T-helper 1 cell treated with Interleukin-12 subunit alpha and Interleukin-12 subunit beta and Interleukin-4 antibody, amounts not matched to agents 30 ng/mL and 1 ng/mL, for 36 hours (primary cell): ENCODE measurements at regions not wholly inside any gene's neighbourhood (a gene's known extent, or its start where the extent isn't known, plus 50 kb on each side); places are given as distances from the start of the nearest gene placed in this dataset.

Source experiments
- intact Hi-C: fragments of 100-400 bp; cut with micrococcal nuclease; formaldehyde crosslinking; loops from one replicate; pipeline ENCODE4 v1.15.1; 2024

DNA sequence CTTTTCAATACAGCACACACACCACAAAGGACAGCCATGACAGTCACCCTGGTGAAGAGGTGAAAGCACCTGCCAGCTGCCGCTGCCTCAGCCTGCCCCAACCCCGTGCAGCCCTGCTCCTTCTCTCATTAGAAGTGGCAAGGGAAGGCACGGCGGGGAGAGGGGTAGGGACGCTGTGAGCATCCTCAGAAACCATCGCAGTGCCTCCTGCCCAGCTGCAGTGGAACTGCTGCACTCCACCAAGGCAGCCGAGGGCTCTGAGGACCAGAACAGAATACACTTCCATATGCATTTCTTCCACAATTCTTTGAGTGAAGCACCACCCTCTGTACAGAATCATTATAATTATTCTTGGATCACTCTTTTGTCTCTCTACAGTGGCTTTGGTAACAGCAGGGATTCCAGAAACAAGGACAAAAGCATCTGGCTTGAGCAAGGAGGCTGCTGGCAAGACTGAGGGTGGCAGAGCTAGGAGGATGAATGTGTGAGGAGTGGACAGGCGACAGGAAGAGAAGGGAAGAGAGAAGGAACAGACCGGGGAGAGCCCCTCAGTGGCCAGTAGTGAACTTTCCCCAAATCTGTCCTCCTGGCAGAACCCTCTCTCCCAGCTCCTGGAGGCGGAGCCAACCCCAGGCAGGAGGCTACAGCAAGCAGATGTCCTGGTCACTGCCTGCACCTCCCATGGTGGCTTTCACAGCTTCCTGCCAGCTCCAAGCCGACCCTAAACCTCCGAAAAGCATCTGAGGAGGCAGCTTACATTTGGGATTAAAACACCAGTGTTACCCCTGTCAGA is 73.2 kb downstream of the MTNR1A start:
- intact Hi-C loops = no loop called here

DNA sequence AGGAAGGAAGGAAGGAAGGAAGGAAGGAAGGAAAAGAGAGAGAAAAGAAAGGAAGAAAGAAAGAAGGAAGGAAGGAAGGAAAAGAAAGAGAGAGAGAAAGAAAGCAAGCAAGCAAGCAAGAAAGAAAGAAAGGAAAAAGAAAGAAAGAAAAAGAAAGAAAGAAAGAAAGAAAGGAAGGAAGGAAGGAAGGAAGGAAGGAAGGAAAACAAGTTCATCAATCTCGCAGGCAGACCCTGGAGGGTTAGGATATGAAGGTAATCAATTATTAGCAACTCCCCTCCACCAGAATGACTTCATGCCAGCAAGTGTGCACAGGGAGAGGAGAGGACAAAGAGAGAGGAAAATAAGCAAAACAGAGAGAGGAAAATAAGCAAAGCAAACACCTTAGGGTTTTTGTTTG is 80.2 kb downstream of the MTNR1A start:
- intact Hi-C loops = no loop called here

DNA sequence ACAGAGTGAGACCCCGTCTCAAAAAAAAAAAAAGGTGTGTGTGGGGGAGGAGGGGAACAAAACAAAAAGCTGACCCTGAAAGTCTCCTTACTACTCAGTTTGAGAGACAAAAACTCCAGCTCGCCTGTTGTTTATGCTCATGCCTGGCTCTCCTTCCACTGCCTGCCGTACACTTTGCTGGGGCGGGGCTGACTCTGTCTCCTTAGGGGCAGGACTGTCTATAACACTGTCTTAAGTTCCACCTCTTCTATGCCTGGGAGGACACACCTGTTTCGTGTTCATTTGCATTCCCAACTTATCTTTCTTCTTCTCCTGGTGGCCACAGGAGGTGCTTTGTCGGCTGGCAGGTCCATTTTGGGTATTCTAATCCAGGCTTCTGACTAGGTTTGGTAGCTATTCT is 81.4 kb downstream of the MTNR1A start:
- intact Hi-C loops = no loop called here

DNA sequence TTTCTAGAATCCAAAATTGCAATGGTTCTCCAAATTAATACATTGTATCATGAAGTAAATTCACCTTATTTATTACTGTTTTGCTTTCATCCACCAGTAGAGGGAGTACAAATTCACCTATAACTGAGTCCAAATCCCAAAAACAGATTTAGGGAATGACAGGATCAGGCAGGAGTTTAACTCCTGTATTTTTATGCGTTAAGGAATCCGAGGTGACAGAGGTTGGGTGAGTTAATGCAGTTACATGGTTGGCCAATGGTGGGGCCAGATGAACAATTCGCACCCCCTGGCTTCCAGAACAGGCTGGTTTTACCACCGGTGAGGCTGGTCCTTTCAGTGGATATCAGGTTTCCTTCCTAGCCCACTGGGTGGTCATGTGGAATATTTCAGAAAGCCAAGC is 82.4 kb downstream of the MTNR1A start:
- intact Hi-C loops = no loop called here

- intact Hi-C loops = no loop called here
Measured at GRCh38 chr4:186471441-186471840, 83.9 kb downstream of the MTNR1A start.

DNA sequence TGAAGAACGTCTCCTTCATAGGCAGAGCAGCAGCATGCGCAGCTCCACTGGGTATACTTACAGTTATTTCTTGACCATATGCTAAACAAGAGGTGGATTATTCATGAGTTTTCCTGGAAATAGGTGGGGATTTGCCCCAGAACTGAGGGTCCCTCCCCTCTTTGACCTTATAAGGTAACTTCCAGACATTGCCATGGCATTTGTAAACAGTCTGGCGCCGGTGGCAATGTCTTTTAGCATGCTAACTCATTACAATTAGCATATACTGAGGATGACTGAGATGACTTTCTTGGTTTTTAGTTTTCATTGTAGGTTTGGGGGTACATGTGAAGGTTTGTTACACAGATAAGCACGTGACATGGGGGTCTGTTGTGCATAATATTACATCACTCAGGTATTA is 97.3 kb downstream of the MTNR1A start:
- intact Hi-C loops = loop anchor here (10.0 kb wide), 1 partner anchor 1697 kb away; no protein-coding TSS in a partner anchor

DNA sequence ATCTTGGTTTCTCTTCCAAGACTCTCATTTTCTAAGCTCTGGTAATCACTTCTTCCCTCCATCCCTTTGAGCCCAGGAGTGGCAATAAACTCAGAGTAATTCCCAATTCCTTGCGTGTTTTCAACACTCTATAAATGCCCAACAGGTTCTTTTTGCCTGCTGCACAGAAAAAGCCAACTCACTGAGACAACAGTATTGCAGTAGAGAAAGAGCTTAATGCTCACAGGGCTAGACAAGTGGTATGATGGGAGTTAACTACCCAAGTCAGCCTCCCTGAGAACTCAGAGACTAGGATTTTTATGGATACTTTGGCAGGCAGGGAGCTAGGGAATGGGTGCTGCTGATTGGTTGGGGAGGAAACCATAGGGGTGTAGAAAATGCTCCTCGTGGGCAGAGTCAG is 103.4 kb downstream of the MTNR1A start:
- intact Hi-C loops = loop anchor here (10.0 kb wide), 1 partner anchor 1703 kb away; no protein-coding TSS in a partner anchor

DNA sequence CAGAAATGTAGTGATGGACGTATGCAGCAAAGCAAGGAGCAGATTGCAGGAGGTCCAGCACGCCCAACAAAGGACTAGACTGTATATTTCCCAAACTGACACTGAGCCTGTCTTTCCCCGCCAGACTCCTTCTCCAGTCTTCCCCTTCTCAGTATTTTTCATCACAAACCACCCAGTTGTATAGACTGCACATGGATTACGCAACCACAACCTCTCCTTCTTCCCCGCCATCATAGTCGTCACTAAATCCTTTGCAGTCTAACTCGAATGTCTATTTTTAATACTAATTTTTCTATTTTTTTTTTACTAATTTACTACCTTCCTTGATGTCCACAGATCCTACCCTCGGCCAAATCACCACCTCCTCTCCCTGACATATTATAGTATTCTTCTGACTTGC is 105.4 kb downstream of the MTNR1A start:
- intact Hi-C loops = loop anchor here (10.0 kb wide), 1 partner anchor 1705 kb away; no protein-coding TSS in a partner anchor

GRCh38 chr4:186445040-186445439 is 110.3 kb downstream of the MTNR1A start:
- intact Hi-C loops = no loop called here

DNA sequence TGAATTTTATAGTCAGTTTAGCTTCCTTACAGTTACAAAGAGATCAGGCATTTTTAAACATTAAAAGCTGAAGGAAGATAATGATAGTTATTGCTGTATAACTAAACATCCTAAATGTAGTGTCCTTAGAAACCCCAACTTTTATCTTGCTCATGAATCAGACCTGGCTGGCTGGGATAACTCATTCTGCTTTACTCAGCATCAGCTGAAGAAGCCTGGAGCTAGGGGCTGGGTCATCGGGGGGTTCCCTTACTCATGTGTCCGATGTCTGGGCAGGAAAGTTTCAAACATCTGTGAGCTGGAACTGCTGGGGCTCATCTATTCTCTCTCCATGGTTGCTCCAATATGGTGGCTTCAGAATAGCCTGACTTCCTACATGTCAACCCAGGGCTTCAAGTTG is 113.9 kb downstream of the MTNR1A start:
- intact Hi-C loops = no loop called here

DNA sequence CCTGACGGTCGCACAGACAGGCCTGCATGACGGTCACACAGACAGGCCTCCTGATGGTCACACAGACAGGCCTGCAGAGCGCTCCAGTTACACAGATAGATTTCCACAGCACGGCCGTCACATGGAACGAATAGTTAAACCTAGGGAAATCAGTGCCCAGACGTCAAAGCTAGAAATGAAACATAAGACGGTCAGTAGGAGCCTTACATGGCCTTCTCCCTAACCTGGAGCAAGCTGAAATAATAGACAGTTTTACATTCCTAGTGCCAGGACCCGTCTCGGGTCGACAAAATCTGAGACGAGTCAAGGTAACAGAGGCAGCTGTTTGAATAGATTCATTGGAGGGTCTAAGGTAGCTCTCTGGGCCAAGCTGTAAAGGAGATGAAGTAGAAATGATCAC is 126.9 kb downstream of the MTNR1A start:
- intact Hi-C loops = no loop called here

DNA sequence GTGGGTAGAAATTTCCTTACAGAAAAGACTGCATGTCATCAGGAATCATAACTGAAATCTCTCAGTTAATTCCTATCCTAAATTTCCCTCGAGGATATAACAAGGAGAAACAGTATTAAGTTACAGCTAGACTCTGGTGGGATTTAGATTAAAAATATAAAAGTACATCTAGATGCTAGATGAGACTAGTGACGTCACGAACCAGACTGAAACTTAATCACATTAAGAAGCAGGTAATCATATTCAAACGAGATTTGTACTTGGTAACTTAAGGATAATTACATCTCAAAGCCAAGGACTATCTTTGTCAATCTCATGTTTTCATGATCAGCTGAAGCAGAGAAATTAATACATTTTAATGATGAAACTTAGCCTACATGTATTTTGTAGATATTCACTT is 130.6 kb downstream of the MTNR1A start:
- intact Hi-C loops = no loop called here

DNA sequence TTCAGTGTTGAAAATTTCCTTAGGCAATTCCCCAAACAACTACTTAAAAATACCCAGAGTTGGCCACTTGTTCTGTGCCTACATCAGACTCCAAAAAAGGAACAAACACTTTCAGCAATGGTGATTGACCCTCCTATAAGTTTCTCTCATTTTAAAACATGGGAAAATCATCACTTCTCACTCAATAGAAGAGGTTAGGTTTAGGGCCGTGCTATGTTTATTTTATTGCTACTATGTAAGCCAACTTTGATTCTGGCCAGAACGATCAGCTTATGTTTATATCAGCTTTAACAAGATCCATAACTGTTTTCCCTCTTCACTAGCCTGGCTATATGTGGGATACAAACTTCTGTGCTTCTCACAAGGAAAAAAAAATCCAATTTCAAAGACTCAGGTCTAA is 133.1 kb downstream of the MTNR1A start:
- intact Hi-C loops = no loop called here

DNA sequence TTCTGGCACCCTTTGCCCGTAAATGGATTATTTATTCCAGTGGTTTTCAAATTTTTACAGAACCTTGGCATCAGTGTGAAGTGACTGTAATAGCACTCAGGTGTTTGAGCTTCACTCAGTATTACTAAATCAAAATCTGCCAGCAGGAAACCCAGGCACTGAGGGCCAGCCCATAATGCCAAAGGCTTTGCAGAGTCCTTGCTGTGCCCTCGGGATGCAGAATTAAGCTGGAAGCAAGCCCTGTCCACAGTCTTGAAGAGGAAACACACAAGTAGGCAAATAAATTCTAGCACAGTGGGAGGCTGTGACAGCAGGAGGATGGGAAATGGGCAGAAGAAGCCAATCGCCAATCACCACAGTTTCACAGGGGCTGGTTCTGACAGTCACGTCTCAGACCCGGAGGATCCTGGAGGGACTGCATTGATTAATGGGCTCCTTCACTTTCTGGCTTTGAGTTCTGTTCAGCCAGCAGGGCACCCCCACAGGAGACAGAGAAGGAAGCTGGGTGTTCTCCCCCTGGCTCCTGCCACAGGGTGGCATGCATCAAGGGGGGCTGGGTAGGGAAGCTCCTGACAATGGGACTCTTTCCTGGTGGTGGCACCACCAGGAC is 138.8 kb downstream of the MTNR1A start:
- intact Hi-C loops = no loop called here

- intact Hi-C loops = no loop called here
Measured at GRCh38 chr4:186414390-186414789, 141.0 kb downstream of the MTNR1A start.

GRCh38 chr4:186405957-186406356 is 140.0 kb downstream of the F11 start:
- intact Hi-C loops = no loop called here

GRCh38 chr4:186404562-186405134 is 138.7 kb downstream of the F11 start:
- intact Hi-C loops = no loop called here

- intact Hi-C loops = no loop called here
Measured at GRCh38 chr4:186400676-186401075, 134.7 kb downstream of the F11 start.

- intact Hi-C loops = no loop called here
Measured at GRCh38 chr4:186392017-186392416, 126.0 kb downstream of the F11 start.

DNA sequence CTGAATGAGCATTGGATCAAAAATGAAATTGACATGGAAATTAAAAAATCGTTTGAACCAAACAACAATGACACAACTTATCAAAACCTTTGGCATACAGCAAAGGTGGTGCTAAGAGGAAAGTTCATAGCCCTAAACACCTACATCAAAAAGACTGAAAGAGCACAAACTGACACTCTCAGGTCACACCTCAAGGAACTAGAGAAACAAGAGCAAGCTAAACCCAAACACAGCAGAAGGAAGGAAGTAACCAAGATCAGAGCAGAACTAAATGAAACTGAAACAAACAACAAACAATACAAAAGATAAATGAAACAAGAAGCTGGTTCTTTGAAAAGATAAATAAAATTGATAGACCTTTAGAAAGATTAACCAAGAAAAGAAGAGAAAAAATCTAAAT is 118.3 kb downstream of the F11 start:
- intact Hi-C loops = loop anchor here (2.0 kb wide), 1 partner anchor 194 kb away; the partner anchor contains the start of gene CYP4V2

DNA sequence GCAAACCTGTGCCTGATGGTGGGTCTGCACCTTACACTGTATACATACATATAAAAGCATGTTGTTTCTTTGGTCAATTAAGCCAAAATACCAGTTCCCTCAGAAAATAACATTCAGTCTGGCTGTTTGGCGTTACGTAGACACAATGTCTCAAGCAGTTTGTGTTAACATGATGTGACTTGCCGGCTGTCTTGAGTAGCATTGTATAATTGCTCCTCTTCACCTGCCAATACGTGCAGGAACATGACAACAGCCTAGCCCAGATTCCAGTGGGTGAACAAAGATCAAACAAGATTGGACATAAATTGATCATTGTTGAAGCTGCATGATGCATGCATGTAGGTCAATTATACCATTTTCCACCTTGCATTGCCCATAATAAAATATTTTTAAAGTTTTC is 102.3 kb downstream of the F11 start:
- intact Hi-C loops = no loop called here

DNA sequence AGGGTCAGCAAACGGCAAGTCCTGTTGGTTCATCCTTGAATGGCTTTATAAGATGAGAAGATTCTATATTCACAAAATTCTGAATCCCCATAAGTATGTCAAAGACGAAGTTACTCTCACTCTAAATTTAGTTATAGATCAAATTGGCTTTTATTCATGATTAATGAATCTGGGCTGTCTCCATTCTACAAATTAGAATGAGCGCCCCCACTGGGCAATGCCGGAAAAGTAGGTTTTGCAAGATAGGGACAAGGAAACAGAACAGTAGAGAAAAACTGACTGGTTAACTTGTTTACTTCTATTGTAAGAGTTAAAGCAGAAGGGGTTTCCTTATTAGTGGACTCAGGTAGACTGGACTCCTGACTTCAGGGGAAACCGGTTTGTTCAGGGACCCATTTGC is 100.3 kb downstream of the F11 start:
- intact Hi-C loops = no loop called here
